Activated T-cell treated with anti-CD3 and anti-CD28 coated beads for 48 hours (primary cell): ENCODE measurements at regions not wholly inside any gene's neighbourhood (a gene's known extent, or its start where the extent isn't known, plus 50 kb on each side); places are given as distances from the start of the nearest gene placed in this dataset.

Source experiments
- DNase-seq: peaks from one replicate; pipeline ENCODE4 v3.0.0-alpha.2; 2020; ENCODE audit warnings: low read depth

GRCh38 chr3:18079739-18080138 is 337.3 kb upstream of the TBC1D5 start:
- DNase-seq: no peak

- DNase-seq: no peak
These were observed 336.6 kb upstream of the TBC1D5 start for GRCh38 chr3:18079062-18079461.

- no peak for DNase-seq
These were observed 334.9 kb upstream of the TBC1D5 start for GRCh38 chr3:18077128-18077840.

GRCh38 chr3:18076301-18076700 is 333.9 kb upstream of the TBC1D5 start:
- no peak for DNase-seq

GRCh38 chr3:18075799-18076198 is 333.4 kb upstream of the TBC1D5 start:
- no peak for DNase-seq

GRCh38 chr3:18071833-18072232 is 329.4 kb upstream of the TBC1D5 start:
- DNase-seq: no peak

- no peak for DNase-seq
These were observed 328.5 kb upstream of the TBC1D5 start for GRCh38 chr3:18070944-18071343.

GRCh38 chr3:18070231-18070630 is 327.8 kb upstream of the TBC1D5 start:
- DNase-seq: no peak

GRCh38 chr3:18069568-18069967 is 327.1 kb upstream of the TBC1D5 start:
- no peak for DNase-seq

- DNase-seq: no peak
These were observed 324.6 kb upstream of the TBC1D5 start for GRCh38 chr3:18066899-18067582.

- no peak for DNase-seq
These were observed 322.2 kb upstream of the TBC1D5 start for GRCh38 chr3:18064586-18064985.

- DNase-seq: no peak
These were observed 320.2 kb upstream of the TBC1D5 start for GRCh38 chr3:18062657-18063025.

- no peak for DNase-seq
These were observed 319.6 kb upstream of the TBC1D5 start for GRCh38 chr3:18061737-18062656.

GRCh38 chr3:18058666-18059065 is 316.2 kb upstream of the TBC1D5 start:
- DNase-seq: no peak

GRCh38 chr3:18057471-18058091 is 315.1 kb upstream of the TBC1D5 start:
- no peak for DNase-seq

- DNase-seq: no peak
These were observed 312.2 kb upstream of the TBC1D5 start for GRCh38 chr3:18054625-18055024.

GRCh38 chr3:18051306-18051705 is 308.9 kb upstream of the TBC1D5 start:
- no peak for DNase-seq

- no peak for DNase-seq
These were observed 306.7 kb upstream of the TBC1D5 start for GRCh38 chr3:18049096-18049495.

- DNase-seq: no peak
These were observed 304.6 kb upstream of the TBC1D5 start for GRCh38 chr3:18047052-18047451.

GRCh38 chr3:18046131-18046915 is 303.9 kb upstream of the TBC1D5 start:
- no peak for DNase-seq
